ENCODE measurements at regions not wholly inside any gene's neighbourhood (a gene's known extent, or its start where the extent isn't known, plus 50 kb on each side); places are given as distances from the start of the nearest gene placed in this dataset.

- TF ChIP-seq CTCF (conservative IDR thresholded peaks at IDR 0.05; ENCODE audit: low read depth, low read length), result no peak
- no peak for TF ChIP-seq EZH2phosphoT487 (IDR thresholded peaks at IDR 0.05; ENCODE audit: borderline replicate concordance, low read length)
- TF ChIP-seq EZH2 (IDR thresholded peaks at IDR 0.05; ENCODE audit: low read length, unreplicated experiment), result no peak
These were observed 155.2 kb downstream of the SLC30A10 start for GRCh38 chr1:219773110-219773509.

All from PC-3 (cell line).